ENCODE measurements at regions not wholly inside any gene's neighbourhood (a gene's known extent, or its start where the extent isn't known, plus 50 kb on each side); places are given as distances from the start of the nearest gene placed in this dataset.

DNA sequence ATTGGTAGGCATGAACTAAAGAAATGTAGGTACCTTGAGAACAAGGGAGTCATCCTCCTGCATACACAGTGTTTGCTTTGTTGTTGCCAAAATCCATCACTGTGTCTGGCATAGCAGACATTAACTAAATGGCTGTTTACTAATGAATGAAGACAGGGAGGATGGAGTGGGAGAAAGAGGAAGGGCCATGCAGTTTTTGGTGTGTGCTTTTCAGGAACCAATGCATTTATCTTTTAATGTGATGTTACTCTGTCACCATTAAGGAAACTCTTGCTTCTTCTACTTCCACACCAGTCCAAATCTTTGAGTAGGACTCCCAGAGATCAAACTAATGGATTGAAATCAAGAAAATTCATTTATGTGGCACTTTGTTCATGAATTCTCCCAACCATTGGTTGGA lies 55.6 kb upstream of the DUSP10 start:
- DNase-seq (ENCODE audit: low read depth) = no peak

DNA sequence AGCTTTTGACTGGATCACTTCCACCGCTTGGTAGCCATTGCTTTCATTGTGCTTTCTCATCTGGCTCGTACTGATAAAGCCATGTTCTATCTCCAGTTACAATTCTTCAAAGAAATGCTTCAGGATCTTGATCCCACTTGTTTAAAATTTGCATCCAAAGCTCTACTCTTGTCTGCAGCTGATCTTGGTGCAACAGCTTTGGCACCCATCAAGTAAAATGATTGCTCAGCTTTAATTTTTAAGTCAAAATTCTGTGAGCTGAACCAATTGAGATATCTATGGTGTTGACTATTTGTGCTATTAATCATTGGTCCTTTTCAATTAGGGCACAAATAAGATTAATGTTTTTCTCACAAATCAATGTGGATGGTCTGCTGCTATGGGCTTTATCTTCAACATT lies 54.8 kb upstream of the DUSP10 start:
- DNase-seq (ENCODE audit: low read depth) = no peak

DNA sequence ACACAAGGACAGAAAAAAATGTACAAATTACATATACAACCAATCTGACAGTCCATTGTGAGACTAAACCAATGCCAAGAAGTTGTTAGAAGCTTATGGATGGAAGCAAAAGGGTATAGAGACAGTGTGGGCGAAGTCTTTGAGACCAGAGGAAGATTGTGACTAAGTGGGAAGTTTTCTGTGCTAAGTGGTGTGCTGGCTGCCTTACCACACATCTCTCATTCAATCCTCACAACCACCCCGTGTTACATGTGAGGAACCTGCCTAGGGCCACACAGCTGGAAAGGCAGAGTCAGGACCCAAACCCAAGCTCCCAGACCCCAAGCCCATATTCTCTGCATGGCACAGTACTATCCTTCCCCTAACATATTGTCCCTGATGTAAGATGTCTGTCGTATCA lies 53.5 kb upstream of the DUSP10 start:
- DNase-seq (ENCODE audit: low read depth) = no peak

DNA sequence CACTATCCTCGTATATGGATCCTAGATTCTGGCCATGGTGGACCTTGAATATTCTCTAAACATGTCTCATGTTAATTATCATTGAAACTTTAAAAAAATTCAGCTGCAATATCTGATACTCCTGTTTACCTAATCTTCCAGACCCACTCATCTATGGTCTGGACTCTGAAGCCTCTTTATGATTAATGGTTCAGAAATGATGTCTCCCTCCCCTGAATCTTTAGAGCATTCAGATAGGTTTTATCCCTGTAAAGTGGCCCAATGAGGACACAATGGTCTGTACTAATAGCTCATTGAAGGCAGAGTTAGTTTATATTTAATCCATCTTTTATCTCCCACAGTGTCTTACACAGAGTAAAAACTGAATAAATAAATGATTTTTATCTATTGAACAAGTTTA lies 53.0 kb upstream of the DUSP10 start:
- DNase-seq (ENCODE audit: low read depth) = no peak

DNA sequence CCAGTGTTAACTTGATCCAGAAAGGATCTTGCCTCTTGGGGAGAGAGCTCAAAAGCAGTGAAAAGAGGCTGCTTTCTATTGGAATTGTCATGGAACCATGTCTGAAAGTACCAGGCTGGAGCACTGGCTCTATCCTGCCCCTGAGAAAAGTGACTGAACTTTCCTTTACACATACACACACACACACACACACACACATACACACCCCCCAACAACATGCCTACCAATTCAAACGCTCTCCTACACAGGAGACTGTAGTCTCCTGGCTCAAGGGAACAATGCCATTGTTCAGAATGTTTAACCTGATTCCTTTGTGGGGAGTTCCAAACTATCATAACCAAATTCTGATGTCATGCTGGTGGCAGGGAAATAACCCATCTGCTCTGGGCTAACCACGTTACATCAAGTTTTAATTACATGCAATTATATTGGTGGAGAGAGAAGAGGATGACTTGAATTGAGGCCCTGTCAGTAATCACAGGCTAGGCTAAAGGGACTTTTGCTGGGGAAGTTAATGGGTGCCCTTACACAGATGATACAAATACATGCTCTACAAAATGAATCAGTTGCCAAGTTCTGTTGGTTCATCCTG lies 52.3 kb upstream of the DUSP10 start:
- peak; percentile 75 for DNase-seq (ENCODE audit: low read depth)

DNA sequence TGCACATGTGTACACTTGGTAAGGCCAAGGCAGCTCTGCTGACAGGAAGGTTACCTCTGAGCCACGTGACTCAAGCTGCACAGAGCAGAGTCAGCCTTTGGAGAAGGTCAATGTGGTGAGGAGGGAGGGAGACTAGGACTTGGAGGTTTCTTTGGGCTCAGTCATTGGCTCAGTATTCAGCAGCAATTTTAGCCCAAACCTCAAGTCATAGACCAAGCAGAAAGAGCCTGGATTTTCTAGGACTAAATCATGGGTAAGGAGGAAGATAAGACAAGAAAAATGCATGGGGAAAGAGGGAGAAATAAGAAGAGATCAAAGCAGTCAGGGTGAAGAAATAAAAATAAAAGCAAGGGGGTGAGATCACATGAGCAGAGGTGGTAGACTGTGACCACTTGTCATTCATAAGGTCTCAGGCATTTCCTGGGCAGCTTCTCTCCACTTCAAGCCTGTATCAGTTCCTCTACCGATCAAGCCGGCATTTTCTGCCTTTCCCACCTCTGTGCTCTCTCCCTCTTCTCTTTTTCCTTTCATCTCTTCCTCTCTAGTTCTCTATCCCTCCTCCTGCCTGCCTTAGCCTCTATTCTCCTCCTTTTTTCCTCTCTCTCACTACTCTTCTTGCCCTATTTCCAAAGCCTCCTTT lies 51.7 kb upstream of the DUSP10 start:
- DNase-seq (ENCODE audit: low read depth) = peak; percentile 61

GRCh38 chr1:221791846-221792245 lies 50.0 kb upstream of the DUSP10 start:
- no peak for DNase-seq (ENCODE audit: low read depth)
